ENCODE measurements at regions not wholly inside any gene's neighbourhood (a gene's known extent, or its start where the extent isn't known, plus 50 kb on each side); places are given as distances from the start of the nearest gene placed in this dataset.

- no peak overlapping the region for H3K4me3 Mint-ChIP-seq
- peaks cover 2% of the 10 kb centered on the region for H3K9me3 Mint-ChIP-seq
- no peak for ATAC-seq (ENCODE audit: low read depth)
Measured at GRCh38 chr9:75649060-75649459, 241.4 kb upstream of the PCSK5 start.

GRCh38 chr9:75651709-75652108, 238.8 kb upstream of the PCSK5 start:
- ATAC-seq (ENCODE audit: low read depth) (no peak), DNase-seq (no peak)
- H3K4me3 Mint-ChIP-seq: no peak overlapping the region
- H3K27me3 Mint-ChIP-seq: peaks cover 22% of the 10 kb centered on the region
- H3K36me3 Mint-ChIP-seq: no peaks in the 10 kb centered on the region
- H3K9me3 Mint-ChIP-seq: peaks cover 2% of the 10 kb centered on the region
- H3K4me1 Mint-ChIP-seq: peaks cover 2% of the 10 kb centered on the region
- POLR2A ChIA-PET: no interaction called here
- H3K27ac Mint-ChIP-seq: no peak overlapping the region

More at GRCh38 chr9:75649060-75649459, 241.4 kb upstream of the PCSK5 start:
- Mint-ChIP-seq H3K27ac (no peak overlapping the region), H3K4me1 (no peaks in the 10 kb centered on the region), H3K36me3 (no peaks in the 10 kb centered on the region), H3K27me3 (peaks cover 16% of the 10 kb centered on the region)
- DNase-seq: no peak
- POLR2A ChIA-PET: no interaction called here

- ATAC-seq (ENCODE audit: low read depth): no peak
- Mint-ChIP-seq H3K36me3 (no peaks in the 10 kb centered on the region), H3K27me3 (peaks cover 22% of the 10 kb centered on the region), H3K9me3 (peaks cover 2% of the 10 kb centered on the region), H3K4me1 (peaks cover 2% of the 10 kb centered on the region), H3K27ac (no peak overlapping the region), H3K4me3 (no peak overlapping the region)
- DNase-seq: no peak
- POLR2A ChIA-PET: no interaction called here
Measured at GRCh38 chr9:75653335-75653734, 237.1 kb upstream of the PCSK5 start.

- Mint-ChIP-seq H3K4me1 (peaks cover 2% of the 10 kb centered on the region), H3K27me3 (peaks cover 22% of the 10 kb centered on the region), H3K27ac (no peak overlapping the region), H3K4me3 (no peak overlapping the region), H3K9me3 (peaks cover 2% of the 10 kb centered on the region), H3K36me3 (no peaks in the 10 kb centered on the region)
- DNase-seq (no peak), ATAC-seq (ENCODE audit: low read depth) (no peak)
- POLR2A ChIA-PET: no interaction called here
Measured at GRCh38 chr9:75653750-75654149, 236.7 kb upstream of the PCSK5 start.

DNA sequence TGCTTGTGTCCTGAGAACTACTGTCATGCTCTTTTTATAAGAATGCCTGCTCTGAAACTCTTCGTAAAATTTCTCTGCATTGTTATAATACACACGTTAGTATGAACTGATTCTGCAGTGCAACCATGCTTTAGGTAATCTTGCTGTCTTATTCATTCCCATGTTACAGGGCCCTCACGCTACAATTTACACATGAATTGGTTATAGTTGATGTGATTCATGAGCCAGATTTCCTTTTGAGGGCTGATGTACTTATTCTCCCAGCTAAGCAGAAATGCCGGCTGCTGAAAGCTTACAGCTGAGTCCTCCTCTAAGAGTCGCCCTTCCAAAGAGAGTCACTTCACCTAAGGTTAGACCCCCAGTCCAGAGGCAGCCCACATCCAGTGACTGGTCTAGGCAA, 233.5 kb upstream of the PCSK5 start:
- no peak for ATAC-seq (ENCODE audit: low read depth)
- H3K4me1 Mint-ChIP-seq: peaks cover 2% of the 10 kb centered on the region
- no peaks in the 10 kb centered on the region for H3K36me3 Mint-ChIP-seq
- H3K27ac Mint-ChIP-seq: no peak overlapping the region
- H3K4me3 Mint-ChIP-seq: no peak overlapping the region
- POLR2A ChIA-PET: no interaction called here
- H3K27me3 Mint-ChIP-seq: peaks cover 10% of the 10 kb centered on the region
- peaks cover 2% of the 10 kb centered on the region for H3K9me3 Mint-ChIP-seq
- DNase-seq: no peak

GRCh38 chr9:75658301-75658905, 232.1 kb upstream of the PCSK5 start:
- ATAC-seq (ENCODE audit: low read depth) (no peak), DNase-seq (no peak)
- Mint-ChIP-seq H3K27ac (no peak overlapping the region), H3K9me3 (no peaks in the 10 kb centered on the region), H3K27me3 (peaks cover 6% of the 10 kb centered on the region), H3K36me3 (no peaks in the 10 kb centered on the region), H3K4me1 (peaks cover 2% of the 10 kb centered on the region), H3K4me3 (no peak overlapping the region)
- POLR2A ChIA-PET: no interaction called here

DNA sequence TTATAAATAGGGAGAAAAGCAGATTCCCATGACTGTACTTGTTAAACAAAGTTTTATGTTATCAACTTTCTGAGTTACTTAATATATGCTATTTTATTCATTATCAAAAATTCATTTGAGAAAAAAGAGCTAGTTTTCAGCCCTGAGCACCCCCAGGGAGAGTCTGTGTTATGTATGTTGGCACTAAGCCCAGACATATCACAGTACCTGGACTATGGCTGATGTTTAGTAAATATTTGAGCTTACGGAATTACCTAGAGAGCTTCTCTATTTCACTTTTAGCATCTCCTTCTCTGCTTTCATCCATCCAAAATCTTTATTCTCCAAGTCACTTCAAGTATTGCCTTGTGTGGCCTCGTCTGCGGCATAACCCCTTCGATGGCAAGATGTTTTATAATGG, 225.9 kb upstream of the PCSK5 start:
- no peak overlapping the region for H3K27ac Mint-ChIP-seq
- H3K4me3 Mint-ChIP-seq: no peak overlapping the region
- ATAC-seq (ENCODE audit: low read depth) (no peak), DNase-seq (no peak)
- H3K27me3 Mint-ChIP-seq: peaks cover 3% of the 10 kb centered on the region
- no peaks in the 10 kb centered on the region for H3K9me3 Mint-ChIP-seq
- no peaks in the 10 kb centered on the region for H3K36me3 Mint-ChIP-seq
- H3K4me1 Mint-ChIP-seq: no peaks in the 10 kb centered on the region
- POLR2A ChIA-PET: no interaction called here

DNA sequence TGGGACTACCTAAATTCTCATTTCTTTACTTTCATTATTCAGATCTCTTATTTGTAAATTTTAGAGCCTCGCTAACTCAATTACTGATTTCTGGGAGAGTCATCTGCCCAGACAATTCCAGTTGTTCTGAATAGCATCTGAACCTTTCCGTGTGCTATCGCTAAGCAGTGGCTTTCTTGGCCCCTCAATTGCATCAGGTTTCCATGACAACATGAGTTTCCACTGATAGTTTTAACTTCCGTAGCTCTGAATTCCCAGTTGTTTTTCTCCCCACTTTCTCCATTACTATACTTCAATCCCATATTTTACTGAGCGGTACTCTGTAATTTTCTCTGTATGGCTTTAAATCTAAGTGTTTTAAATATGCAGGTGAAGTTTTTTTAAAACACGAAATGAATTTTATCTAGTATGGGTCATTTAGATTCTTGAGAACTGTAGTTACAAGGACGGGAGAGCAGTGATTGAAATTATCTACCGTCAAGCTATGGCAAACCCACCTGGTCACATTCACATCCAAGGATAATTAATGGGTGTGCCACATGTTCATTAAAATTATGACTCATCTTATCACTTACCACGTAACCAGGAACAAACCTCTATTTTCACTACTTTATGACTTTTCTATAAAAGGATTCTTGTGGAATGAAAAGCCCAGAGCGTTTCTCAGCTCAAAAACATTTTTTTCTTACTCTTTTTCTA, 223.5 kb upstream of the PCSK5 start:
- H3K27me3 Mint-ChIP-seq: peaks cover 3% of the 10 kb centered on the region
- no peaks in the 10 kb centered on the region for H3K4me1 Mint-ChIP-seq
- ATAC-seq (ENCODE audit: low read depth): no peak
- DNase-seq: no peak
- POLR2A ChIA-PET: no interaction called here
- no peak overlapping the region for H3K27ac Mint-ChIP-seq
- no peak overlapping the region for H3K4me3 Mint-ChIP-seq
- H3K36me3 Mint-ChIP-seq: no peaks in the 10 kb centered on the region
- H3K9me3 Mint-ChIP-seq: no peaks in the 10 kb centered on the region

GRCh38 chr9:75669721-75670120, 220.8 kb upstream of the PCSK5 start:
- Mint-ChIP-seq H3K4me1 (peaks cover 4% of the 10 kb centered on the region), H3K27me3 (peaks cover 2% of the 10 kb centered on the region), H3K36me3 (no peaks in the 10 kb centered on the region), H3K27ac (no peak overlapping the region), H3K9me3 (peaks cover 2% of the 10 kb centered on the region), H3K4me3 (no peak overlapping the region)
- ATAC-seq (ENCODE audit: low read depth) (no peak), DNase-seq (no peak)
- POLR2A ChIA-PET: no interaction called here

DNA sequence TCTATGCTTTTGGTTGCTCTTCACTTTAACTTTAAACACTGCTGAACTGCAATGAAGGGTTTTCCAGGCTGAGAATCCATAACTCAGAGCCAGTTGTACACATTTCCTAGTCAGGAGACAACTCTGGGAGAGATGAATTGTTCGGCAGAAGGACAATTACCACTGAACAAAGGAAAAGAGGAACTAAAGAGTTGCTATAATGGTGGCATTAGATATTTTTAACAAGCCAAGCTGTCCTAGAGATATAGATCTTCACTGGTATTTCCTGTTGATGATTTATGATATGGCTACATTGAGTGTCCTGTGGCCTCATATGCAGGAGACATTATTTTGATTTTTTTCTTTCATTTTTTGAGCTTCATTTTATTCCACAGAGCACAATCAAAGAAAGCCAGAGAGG, 219.1 kb upstream of the PCSK5 start:
- DNase-seq: no peak
- POLR2A ChIA-PET: no interaction called here
- no peak overlapping the region for H3K4me3 Mint-ChIP-seq
- H3K36me3 Mint-ChIP-seq: no peaks in the 10 kb centered on the region
- peaks cover 4% of the 10 kb centered on the region for H3K4me1 Mint-ChIP-seq
- H3K27ac Mint-ChIP-seq: no peak overlapping the region
- H3K27me3 Mint-ChIP-seq: no peaks in the 10 kb centered on the region
- H3K9me3 Mint-ChIP-seq: peaks cover 2% of the 10 kb centered on the region
- no peak for ATAC-seq (ENCODE audit: low read depth)

DNA sequence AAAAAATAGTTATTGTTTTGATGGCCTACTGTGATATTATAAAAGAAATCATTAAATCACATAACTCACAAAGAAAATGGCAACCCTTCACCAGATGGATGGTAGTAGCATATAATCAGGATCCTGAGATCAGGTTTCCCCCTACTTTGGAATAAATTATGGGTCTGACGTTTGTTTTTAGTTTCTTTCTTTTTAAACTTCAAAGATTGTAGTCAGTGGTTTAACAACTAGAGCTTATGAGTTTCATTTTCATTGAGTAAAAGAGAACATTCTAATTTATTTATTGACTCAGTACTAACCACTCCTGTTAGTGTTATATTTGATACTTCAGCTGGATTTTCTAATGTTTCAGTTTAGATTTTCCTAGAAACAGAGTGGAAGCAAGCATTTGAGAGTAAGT, 218.0 kb upstream of the PCSK5 start:
- Mint-ChIP-seq H3K27me3 (no peaks in the 10 kb centered on the region), H3K36me3 (no peaks in the 10 kb centered on the region), H3K9me3 (peaks cover 2% of the 10 kb centered on the region), H3K27ac (no peak overlapping the region), H3K4me1 (peaks cover 4% of the 10 kb centered on the region), H3K4me3 (no peak overlapping the region)
- DNase-seq (no peak), ATAC-seq (ENCODE audit: low read depth) (no peak)
- POLR2A ChIA-PET: no interaction called here

DNA sequence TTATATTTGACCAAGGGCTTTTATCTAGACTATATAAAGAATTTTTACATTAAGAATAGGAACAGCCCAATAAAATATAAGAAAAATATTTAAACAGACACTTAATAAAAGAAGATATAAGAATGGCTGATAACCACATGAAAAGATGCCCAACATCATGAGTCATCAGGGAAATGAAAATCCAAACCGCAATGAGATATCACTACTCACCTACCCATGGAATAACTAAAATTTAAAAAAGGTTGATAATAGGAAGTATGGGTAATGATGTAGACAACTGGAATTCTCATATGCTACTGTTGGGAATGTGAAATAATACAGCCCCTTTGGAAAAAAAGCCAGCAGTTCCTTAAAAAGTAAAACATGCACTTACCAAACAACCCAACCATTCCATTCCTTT, 206.9 kb upstream of the PCSK5 start:
- Mint-ChIP-seq H3K27ac (no peak overlapping the region), H3K27me3 (no peaks in the 10 kb centered on the region), H3K9me3 (peaks cover 1% of the 10 kb centered on the region), H3K4me3 (no peak overlapping the region), H3K36me3 (no peaks in the 10 kb centered on the region), H3K4me1 (no peaks in the 10 kb centered on the region)
- ATAC-seq (ENCODE audit: low read depth): no peak
- DNase-seq: no peak
- POLR2A ChIA-PET: no interaction called here

DNA sequence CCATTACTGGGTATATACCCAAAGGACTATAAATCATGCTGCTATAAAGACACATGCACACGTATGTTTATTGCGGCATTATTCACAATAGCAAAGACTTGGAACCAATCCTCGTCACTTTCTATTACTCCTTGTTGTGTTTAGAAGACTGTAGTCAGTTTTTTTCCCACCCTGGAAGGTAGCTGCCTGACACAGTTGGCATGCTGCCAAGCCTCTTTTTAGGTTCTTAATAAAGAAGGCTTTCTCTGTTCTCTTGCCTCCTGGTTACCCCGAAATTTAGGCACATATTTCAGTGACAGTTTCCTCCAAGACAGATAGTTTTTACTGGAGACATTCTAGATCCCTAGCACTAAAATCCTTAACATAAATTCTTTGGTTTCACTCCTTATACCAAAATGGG, 205.4 kb upstream of the PCSK5 start:
- no peak for ATAC-seq (ENCODE audit: low read depth)
- no peak for DNase-seq
- peaks cover 1% of the 10 kb centered on the region for H3K9me3 Mint-ChIP-seq
- no peaks in the 10 kb centered on the region for H3K4me1 Mint-ChIP-seq
- H3K27ac Mint-ChIP-seq: no peak overlapping the region
- no peaks in the 10 kb centered on the region for H3K27me3 Mint-ChIP-seq
- H3K4me3 Mint-ChIP-seq: no peak overlapping the region
- POLR2A ChIA-PET: no interaction called here
- no peaks in the 10 kb centered on the region for H3K36me3 Mint-ChIP-seq

DNA sequence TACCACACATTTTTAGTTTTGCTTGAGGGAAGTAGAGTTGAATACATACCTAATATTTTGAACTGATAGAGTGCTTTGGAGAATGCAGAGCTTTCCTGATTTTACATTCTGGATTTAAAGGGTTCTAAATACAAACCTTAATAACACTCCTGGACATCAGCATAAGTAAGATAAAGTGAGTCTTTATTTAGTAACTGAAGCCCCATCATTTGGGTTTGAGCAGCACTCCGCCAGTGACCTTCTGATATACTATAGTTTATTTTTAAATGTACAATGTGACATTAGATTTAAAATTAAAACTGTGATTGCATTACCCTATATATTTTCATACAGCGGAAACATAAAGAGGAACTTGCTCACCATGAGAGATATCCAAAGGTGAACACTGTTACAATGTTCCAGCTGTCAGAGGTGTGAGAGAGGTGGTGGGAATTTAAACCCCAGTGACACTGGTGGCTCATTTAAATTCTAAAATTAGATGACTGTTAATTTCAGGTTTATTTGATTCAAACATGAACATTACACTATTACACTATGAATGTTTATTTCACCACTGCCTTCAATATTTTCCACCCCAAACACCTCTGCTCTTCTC, 203.0 kb upstream of the PCSK5 start:
- DNase-seq (no peak), ATAC-seq (ENCODE audit: low read depth) (no peak)
- H3K27me3 Mint-ChIP-seq: no peaks in the 10 kb centered on the region
- no peak overlapping the region for H3K27ac Mint-ChIP-seq
- H3K4me1 Mint-ChIP-seq: no peaks in the 10 kb centered on the region
- no peak overlapping the region for H3K4me3 Mint-ChIP-seq
- no peaks in the 10 kb centered on the region for H3K36me3 Mint-ChIP-seq
- POLR2A ChIA-PET: no interaction called here
- H3K9me3 Mint-ChIP-seq: peaks cover 1% of the 10 kb centered on the region
